Stimulated activated CD8-positive, alpha-beta memory T cell treated with anti-CD3 and anti-CD28 coated beads, Interleukin-2, amount 100 ng/mL, for 1 hour (primary cell): ENCODE measurements at regions not wholly inside any gene's neighbourhood (a gene's known extent, or its start where the extent isn't known, plus 50 kb on each side); places are given as distances from the start of the nearest gene placed in this dataset.

Experiments
- DNase-seq, 2 donors: peaks; one replicate each; pipeline ENCODE4 v3.0.0-alpha.2; 2020; ENCODE audit warnings: low read depth in 2 of 2

GRCh38 chr3:67876261-67876660 lies 221.8 kb upstream of the SUCLG2 start:
- DNase-seq, result no peak

GRCh38 chr3:67875858-67876257 lies 221.4 kb upstream of the SUCLG2 start:
- DNase-seq, result no peak

GRCh38 chr3:67875338-67875737 lies 220.9 kb upstream of the SUCLG2 start:
- no peak for DNase-seq

- DNase-seq, result no peak
Measured at GRCh38 chr3:67870477-67870876, 216.1 kb upstream of the SUCLG2 start.

- no peak for DNase-seq
Measured at GRCh38 chr3:67866571-67866970, 212.2 kb upstream of the SUCLG2 start.

- no peak for DNase-seq
Measured at GRCh38 chr3:67864587-67865183, 210.3 kb upstream of the SUCLG2 start.

- no peak for DNase-seq
Measured at GRCh38 chr3:67863869-67864268, 209.5 kb upstream of the SUCLG2 start.

- no peak for DNase-seq
Measured at GRCh38 chr3:67860429-67860828, 206.0 kb upstream of the SUCLG2 start.

- no peak for DNase-seq
Measured at GRCh38 chr3:67858492-67858891, 204.1 kb upstream of the SUCLG2 start.

GRCh38 chr3:67856718-67857117 lies 202.3 kb upstream of the SUCLG2 start:
- no peak for DNase-seq

GRCh38 chr3:67854663-67855062 lies 200.3 kb upstream of the SUCLG2 start:
- DNase-seq, result no peak

GRCh38 chr3:67853520-67853919 lies 199.1 kb upstream of the SUCLG2 start:
- DNase-seq, result no peak

- DNase-seq, result no peak
Measured at GRCh38 chr3:67848299-67848698, 193.9 kb upstream of the SUCLG2 start.

- DNase-seq, result no peak
Measured at GRCh38 chr3:67846166-67846565, 191.8 kb upstream of the SUCLG2 start.

GRCh38 chr3:67832817-67833216 lies 178.4 kb upstream of the SUCLG2 start:
- DNase-seq, result no peak

GRCh38 chr3:67831262-67831661 lies 176.8 kb upstream of the SUCLG2 start:
- DNase-seq, result no peak

GRCh38 chr3:67828486-67829010 lies 174.1 kb upstream of the SUCLG2 start:
- DNase-seq, result no peak

GRCh38 chr3:67821135-67821534 lies 166.7 kb upstream of the SUCLG2 start:
- no peak for DNase-seq

GRCh38 chr3:67819447-67819846 lies 165.0 kb upstream of the SUCLG2 start:
- no peak for DNase-seq

GRCh38 chr3:67809370-67809935 lies 155.0 kb upstream of the SUCLG2 start:
- no peak for DNase-seq

GRCh38 chr3:67808906-67809305 lies 154.5 kb upstream of the SUCLG2 start:
- no peak for DNase-seq

GRCh38 chr3:67804578-67804977 lies 150.2 kb upstream of the SUCLG2 start:
- no peak for DNase-seq

GRCh38 chr3:67804089-67804488 lies 149.7 kb upstream of the SUCLG2 start:
- no peak for DNase-seq

- no peak for DNase-seq
Measured at GRCh38 chr3:67798412-67798811, 144.0 kb upstream of the SUCLG2 start.
